Heart right ventricle (tissue), 16 donors: ENCODE measurements at regions not wholly inside any gene's neighbourhood (a gene's known extent, or its start where the extent isn't known, plus 50 kb on each side); places are given as distances from the start of the nearest gene placed in this dataset.

Experiments
- ATAC-seq, 8 donors: fragments of 200-7000 bp; cut with Tn5 transposase; one replicate each; pipeline ENCODE4 v1.9.1; 2020; ENCODE audit warnings: mild to moderate bottlenecking in 8 of 8, moderate library complexity in 8 of 8, moderate number of reproducible peaks in 1 of 8
- DNase-seq, 2 donors: peaks; one replicate each; pipeline ENCODE4 v3.0.0-alpha.2; 2020
- H3K27ac ChIP-seq, 10 donors: fragments of 200-600 bp; sonication (generic) in 2 of 10; one replicate each; pipeline versions ENCODE4 v1.5.0 to v1.8.0; 2020 to 2022; ENCODE audit warnings: mild to moderate bottlenecking in 3 of 10
- H3K27me3 ChIP-seq, 7 donors: fragments of 200-600 bp; one replicate each; pipeline ENCODE4 v1.8.0; 2021 to 2022; ENCODE audit warnings: mild to moderate bottlenecking in 2 of 7
- H3K36me3 ChIP-seq, 9 donors: fragments of 200-600 bp; sonication (generic) in 1 of 9; one replicate each; pipeline versions ENCODE4 v1.5.0 to v1.8.0; 2020 to 2022; ENCODE audit warnings: mild to moderate bottlenecking in 2 of 9
- H3K4me1 ChIP-seq, 9 donors: fragments of 200-600 bp; sonication (generic) in 1 of 9; one replicate each; pipeline versions ENCODE4 v1.5.0 to v1.8.0; 2020 to 2022; ENCODE audit warnings: mild to moderate bottlenecking in 4 of 9
- H3K4me3 ChIP-seq, 10 donors: fragments of 200-600 bp; sonication (generic) in 2 of 10; one replicate each; pipeline versions ENCODE4 v1.5.0 to v1.8.0; 2020 to 2022; ENCODE audit warnings: mild to moderate bottlenecking in 7 of 10, moderate library complexity in 2 of 10
- H3K9me3 ChIP-seq, 11 donors: fragments of 200-600 bp in 10 of 11; sonication (generic) in 2 of 11; one replicate each; pipeline versions ENCODE4 v1.5.0 to v1.8.0; 2013 to 2022; ENCODE audit warnings: mild to moderate bottlenecking in 2 of 11, control low read depth in 1 of 11, moderate library complexity in 1 of 11
- WGBS, 2 donors: extraction: QIAGEN DNeasy Blood & Tissue Kit; methylation state at CpG; one replicate each; pipeline ENCODE4 v1.1.7; 2013; ENCODE audit warnings: inconsistent platforms in 1 of 2; 5-methylcytosine and 5-hydroxymethylcytosine counted together
- intact Hi-C, 10 donors: fragments of 100-400 bp; cut with DNase I; formaldehyde crosslinking; loops; one replicate each; pipeline versions ENCODE4 v1.11.1 to v1.14.2; 2022
- TF ChIP-seq, protein P1 (sequence below), 9 donors: fragments of 200-600 bp; sonication (generic) in 2 of 9; IDR thresholded peaks; one replicate each; pipeline versions ENCODE4 v1.5.0 to v1.8.0; 2021 to 2022; ENCODE audit warnings: antibody characterized with exemption in 9 of 9, mild to moderate bottlenecking in 5 of 9, moderate library complexity in 1 of 9
- donor health status: Arrhythmogenic right ventricular cardiomyopathy.
- donor health status: ischemic (EF 13 %, LVEDD 7.1; RV severe dilation, severe dysfunction).
- donor health status: healthy with polysubstance abuse.
- donor health status: DM: no; HTN: yes; CAD: no.
- donor health status: DM: no; HTN: no; CAD: no.
- donor health status: ischemic (EF 25% LVEDD 6.9; RV normal size, moderate dysfunction).
- donor health status: ischemic (EF 25% LVEDD 5.7; RV mildly dilated, moderate dysfunction).
- donor health status: healthy.
- donor health status: DM: yes; HTN: yes; CAD: no.
- donor health status: Ischemic cardiomyopathy.
- donor health status: ischemic (EF 35%, LVEDD 5.7; RV mildly dilated, moderate dysfunction).
- donor health status: nonischemic (EF 11% LVEDD 7.7; RV severe dilation, severe dysfunction).
- donor health status: DM: yes; HTN: yes; CAD: no.
- donor health status: PGD.
- donor health status: ischemic (EF 29% LVEDD 5.4; RV normal size, mild dysfunction).
- donor health status: nonischemic (EF 23%, LVEDD 6.1; RV moderate dilation, normal function).

DNA sequence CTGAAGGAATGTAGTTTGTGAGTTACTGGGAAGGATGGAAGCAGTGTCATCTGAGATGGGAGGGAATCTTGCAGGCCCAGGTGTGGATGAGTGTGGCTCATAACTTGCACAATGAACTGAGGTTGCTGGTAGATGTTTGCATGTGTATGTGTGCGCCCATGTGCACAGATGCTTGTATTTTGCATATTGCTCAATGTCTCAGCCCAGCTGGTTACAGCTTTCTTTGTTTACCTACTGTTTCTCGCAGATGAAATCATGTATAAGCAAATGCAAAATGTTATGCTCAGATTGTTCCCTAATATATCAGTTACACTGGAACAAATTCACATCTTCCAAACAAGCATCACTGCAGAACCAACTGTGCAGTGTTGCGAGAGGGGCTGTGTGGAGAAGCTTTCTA, 452.2 kb upstream of the EEF2KMT start:
- no peaks in the 10 kb centered on the region for H3K4me1 ChIP-seq
- DNase-seq = no peak
- no peaks in the 10 kb centered on the region for H3K36me3 ChIP-seq
- ATAC-seq = no peak
- peaks cover 0 to 2% (median 0%) of the 10 kb centered on the region in 7 donors for H3K27me3 ChIP-seq
- no peak overlapping the region for H3K27ac ChIP-seq
- TF ChIP-seq, protein P1, sequence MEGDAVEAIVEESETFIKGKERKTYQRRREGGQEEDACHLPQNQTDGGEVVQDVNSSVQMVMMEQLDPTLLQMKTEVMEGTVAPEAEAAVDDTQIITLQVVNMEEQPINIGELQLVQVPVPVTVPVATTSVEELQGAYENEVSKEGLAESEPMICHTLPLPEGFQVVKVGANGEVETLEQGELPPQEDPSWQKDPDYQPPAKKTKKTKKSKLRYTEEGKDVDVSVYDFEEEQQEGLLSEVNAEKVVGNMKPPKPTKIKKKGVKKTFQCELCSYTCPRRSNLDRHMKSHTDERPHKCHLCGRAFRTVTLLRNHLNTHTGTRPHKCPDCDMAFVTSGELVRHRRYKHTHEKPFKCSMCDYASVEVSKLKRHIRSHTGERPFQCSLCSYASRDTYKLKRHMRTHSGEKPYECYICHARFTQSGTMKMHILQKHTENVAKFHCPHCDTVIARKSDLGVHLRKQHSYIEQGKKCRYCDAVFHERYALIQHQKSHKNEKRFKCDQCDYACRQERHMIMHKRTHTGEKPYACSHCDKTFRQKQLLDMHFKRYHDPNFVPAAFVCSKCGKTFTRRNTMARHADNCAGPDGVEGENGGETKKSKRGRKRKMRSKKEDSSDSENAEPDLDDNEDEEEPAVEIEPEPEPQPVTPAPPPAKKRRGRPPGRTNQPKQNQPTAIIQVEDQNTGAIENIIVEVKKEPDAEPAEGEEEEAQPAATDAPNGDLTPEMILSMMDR (IDR thresholded peaks at IDR 0.05) = no peak
- H3K4me3 ChIP-seq = no peak overlapping the region
- WGBS, 2 donors = 80 to 84% methylated on average over 3 of the region's 3 CpGs
- intact Hi-C loops = no loop called here
- peaks cover 0 to 10% (median 0%) of the 10 kb centered on the region in 11 donors for H3K9me3 ChIP-seq

GRCh38 chr16:5541356-5541755, 443.8 kb upstream of the EEF2KMT start:
- Histone ChIP-seq H3K27ac (no peak overlapping the region), H3K9me3 (peaks cover 0 to 16% (median 5%) of the 10 kb centered on the region in 11 donors), H3K27me3 (no peaks in the 10 kb centered on the region), H3K4me3 (no peak overlapping the region), H3K36me3 (no peaks in the 10 kb centered on the region), H3K4me1 (no peaks in the 10 kb centered on the region)
- ATAC-seq (no peak), DNase-seq (no peak)
- TF ChIP-seq, protein P1 (IDR thresholded peaks at IDR 0.05) = no peak
- intact Hi-C loops = no loop called here
- 27 to 45% methylated on average over 3 of the region's 3 CpGs for WGBS, 2 donors

DNA sequence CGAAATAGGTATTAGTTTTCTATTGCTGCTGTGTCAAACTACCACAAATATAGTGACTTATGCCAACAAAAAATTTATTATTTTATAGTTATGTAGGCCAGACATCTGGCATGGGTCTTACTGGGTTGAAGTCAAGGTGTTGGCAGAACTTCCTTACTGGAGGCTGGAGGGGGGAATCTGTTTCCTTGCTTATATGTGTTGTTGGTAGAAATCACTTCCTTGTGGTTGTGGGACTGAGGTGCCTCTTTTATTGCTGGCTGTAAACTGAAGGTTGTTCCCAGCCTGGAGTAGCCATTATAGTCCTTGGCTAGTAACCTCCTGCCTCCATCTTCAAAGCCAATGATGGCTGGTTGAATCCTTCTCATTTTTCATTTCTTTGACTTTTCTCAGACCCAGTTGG, 439.8 kb upstream of the EEF2KMT start:
- TF ChIP-seq, protein P1 (IDR thresholded peaks at IDR 0.05) = no peak
- WGBS, 2 donors = 54 to 61% methylated on average over 1 of the region's 1 CpG

GRCh38 chr16:5533321-5533888, 435.8 kb upstream of the EEF2KMT start:
- ATAC-seq (no peak), DNase-seq (no peak)
- 41 to 61% methylated on average over 3 of the region's 3 CpGs for WGBS, 2 donors
- H3K36me3 ChIP-seq = no peaks in the 10 kb centered on the region
- peaks cover 0 to 41% (median 11%) of the 10 kb centered on the region in 11 donors for H3K9me3 ChIP-seq
- TF ChIP-seq, protein P1 (IDR thresholded peaks at IDR 0.05) = no peak
- H3K27ac ChIP-seq = no peak overlapping the region
- intact Hi-C loops = loop anchor here in 1 of 10 donors (10.0 kb wide), 1 partner anchor 81 kb away; no protein-coding TSS in a partner anchor
- no peaks in the 10 kb centered on the region for H3K27me3 ChIP-seq
- H3K4me1 ChIP-seq = no peaks in the 10 kb centered on the region
- H3K4me3 ChIP-seq = no peak overlapping the region

More for the DNA sequence above, 439.8 kb upstream of the EEF2KMT start:
- Histone ChIP-seq H3K9me3 (peaks cover 0 to 41% (median 11%) of the 10 kb centered on the region in 11 donors), H3K27ac (no peak overlapping the region), H3K4me1 (no peaks in the 10 kb centered on the region), H3K36me3 (no peaks in the 10 kb centered on the region), H3K4me3 (no peak overlapping the region), H3K27me3 (no peaks in the 10 kb centered on the region)
- no peak for ATAC-seq
- DNase-seq = no peak
- intact Hi-C loops = loop anchor here in 1 of 10 donors (10.0 kb wide), 1 partner anchor 77 kb away; no protein-coding TSS in a partner anchor
